T-helper 2 cell (primary cell): ENCODE measurements at regions not wholly inside any gene's neighbourhood (a gene's known extent, or its start where the extent isn't known, plus 50 kb on each side); places are given as distances from the start of the nearest gene placed in this dataset.

Source experiments
- DNase-seq, 5 experiments: peaks; one replicate each; pipeline versions ENCODE4 v3.0.0 to v3.0.0-alpha.2; 2012 to 2022

GRCh38 chr11:70501051-70501901 is 102.9 kb downstream of the CTTN start:
- no peak for DNase-seq

GRCh38 chr11:70501933-70502540 is 103.7 kb downstream of the CTTN start:
- no peak for DNase-seq

GRCh38 chr11:70502677-70503467 is 104.5 kb downstream of the CTTN start:
- no peak for DNase-seq

GRCh38 chr11:70503468-70504221 is 105.3 kb downstream of the CTTN start:
- no peak for DNase-seq

- DNase-seq = no peak
These were observed 106.1 kb downstream of the CTTN start for GRCh38 chr11:70504246-70505020.

- no peak for DNase-seq
These were observed 107.0 kb downstream of the CTTN start for GRCh38 chr11:70505331-70505731.

- DNase-seq = no peak
These were observed 107.7 kb downstream of the CTTN start for GRCh38 chr11:70505761-70506657.

- no peak for DNase-seq
These were observed 108.3 kb downstream of the CTTN start for GRCh38 chr11:70506658-70506970.

GRCh38 chr11:70506986-70507385 is 108.7 kb downstream of the CTTN start:
- DNase-seq = no peak

GRCh38 chr11:70507466-70508230 is 109.3 kb downstream of the CTTN start:
- no peak for DNase-seq

- no peak for DNase-seq
These were observed 109.8 kb downstream of the CTTN start for GRCh38 chr11:70508231-70508480.

GRCh38 chr11:70509476-70509875 is 111.1 kb downstream of the CTTN start:
- DNase-seq = no peak

- no peak for DNase-seq
These were observed 111.8 kb downstream of the CTTN start for GRCh38 chr11:70510106-70510505.

GRCh38 chr11:70510571-70510970 is 112.2 kb downstream of the CTTN start:
- DNase-seq = no peak

- DNase-seq = no peak
These were observed 113.0 kb downstream of the CTTN start for GRCh38 chr11:70511345-70511744.

- no peak for DNase-seq
These were observed 114.4 kb downstream of the CTTN start for GRCh38 chr11:70512716-70513115.

- DNase-seq = no peak
These were observed 118.9 kb downstream of the CTTN start for GRCh38 chr11:70517203-70517602.

GRCh38 chr11:70517988-70518907 is 119.9 kb downstream of the CTTN start:
- DNase-seq = no peak

- DNase-seq = no peak
These were observed 120.8 kb downstream of the CTTN start for GRCh38 chr11:70519117-70519516.
